NCI-H2196 (cell line): ENCODE measurements at regions not wholly inside any gene's neighbourhood (a gene's known extent, or its start where the extent isn't known, plus 50 kb on each side); places are given as distances from the start of the nearest gene placed in this dataset.
A peak's percentile ranks its signal among the peaks of the same experiment; 100 is the strongest.
"Not testable (repeated sequence)": the region's sequence is repeated elsewhere in the genome, so short reads cannot be mapped to it uniquely, and the experiment has no call there.

Experiments used
- DNase-seq: peaks from one replicate; lab custom pipeline; 2025; ENCODE audit not compliant: unreplicated experiment; lab: John Stamatoyannopoulos, UW

GRCh38 chr19:5260381-5260967 is 80.1 kb downstream of the PTPRS start:
- DNase-seq = no peak

- DNase-seq = no peak
These were observed 80.9 kb downstream of the PTPRS start for GRCh38 chr19:5259750-5260149.

- no peak for DNase-seq
These were observed 83.2 kb downstream of the PTPRS start for GRCh38 chr19:5257155-5258045.

GRCh38 chr19:5255602-5256231 is 84.9 kb downstream of the PTPRS start:
- DNase-seq = no peak

GRCh38 chr19:5254944-5255343 is 85.7 kb downstream of the PTPRS start:
- no peak for DNase-seq

- DNase-seq = no peak
These were observed 86.1 kb downstream of the PTPRS start for GRCh38 chr19:5254543-5254942.

- DNase-seq = no peak
These were observed 87.1 kb downstream of the PTPRS start for GRCh38 chr19:5253406-5254110.

GRCh38 chr19:5251096-5252065 is 89.2 kb downstream of the PTPRS start:
- peak; percentile 38 for DNase-seq

GRCh38 chr19:5250127-5250659 is 90.4 kb downstream of the PTPRS start:
- peak; percentile 78 for DNase-seq

GRCh38 chr19:5249526-5249925 is 91.1 kb downstream of the PTPRS start:
- no peak for DNase-seq

GRCh38 chr19:5247957-5248705 is 92.5 kb downstream of the PTPRS start:
- DNase-seq = no peak

- DNase-seq = no peak
These were observed 94.0 kb downstream of the PTPRS start for GRCh38 chr19:5246554-5247155.

- no peak for DNase-seq
These were observed 94.7 kb downstream of the PTPRS start for GRCh38 chr19:5245631-5246553.

- DNase-seq = no peak
These were observed 96.3 kb downstream of the PTPRS start for GRCh38 chr19:5244351-5244750.

GRCh38 chr19:5243878-5244277 is 96.7 kb downstream of the PTPRS start:
- DNase-seq = no peak

- DNase-seq = not testable (repeated sequence)
These were observed 98.7 kb downstream of the PTPRS start for GRCh38 chr19:5241896-5242295.

- no peak for DNase-seq
These were observed 100.6 kb downstream of the PTPRS start for GRCh38 chr19:5240011-5240410.

GRCh38 chr19:5238700-5239099 is 101.9 kb downstream of the PTPRS start:
- DNase-seq = no peak
